H9 (cell line): ENCODE measurements at regions not wholly inside any gene's neighbourhood (a gene's known extent, or its start where the extent isn't known, plus 50 kb on each side); places are given as distances from the start of the nearest gene placed in this dataset.

Experiments
- DNase-seq: peaks from one replicate; pipeline ENCODE4 v3.0.0-alpha.2; 2017
- H2AFZ ChIP-seq: one replicate; pipeline ENCODE4 v1.6.1; 2013; ENCODE audit warnings: mild to moderate bottlenecking, low read length, control low read depth, moderate library complexity
- H2AK5ac ChIP-seq: 2 replicates; pipeline ENCODE4 v1.6.1; 2013; ENCODE audit warnings: low read length, control low read depth, mixed read lengths; ENCODE audit not compliant: insufficient read length
- H2BK120ac ChIP-seq: one replicate; pipeline ENCODE4 v1.6.1; 2013; ENCODE audit warnings: low read depth, mild to moderate bottlenecking, low read length, control low read depth, inconsistent platforms; ENCODE audit not compliant: poor library complexity, severe bottlenecking
- H2BK12ac ChIP-seq: 2 replicates; pipeline ENCODE4 v1.6.1; 2013; ENCODE audit warnings: low read length, control low read depth, mixed read lengths, low read depth; ENCODE audit not compliant: insufficient read length
- H2BK15ac ChIP-seq: 2 replicates; pipeline ENCODE4 v1.6.1; 2013; ENCODE audit warnings: low read depth, low read length, control low read depth
- H2BK20ac ChIP-seq: one replicate; pipeline ENCODE4 v1.6.1; 2013; ENCODE audit warnings: low read depth, mild to moderate bottlenecking, low read length, control low read depth, inconsistent platforms; ENCODE audit not compliant: poor library complexity, severe bottlenecking
- H2BK5ac ChIP-seq: 2 replicates; pipeline ENCODE4 v1.6.1; 2013; ENCODE audit warnings: low read length, control low read depth, mixed read lengths; ENCODE audit not compliant: insufficient read length
- H3K14ac ChIP-seq: 2 replicates; pipeline ENCODE4 v1.6.1; 2013; ENCODE audit warnings: low read length, control low read depth; ENCODE audit not compliant: insufficient read depth
- H3K18ac ChIP-seq: 2 replicates; pipeline ENCODE4 v1.6.1; 2013; ENCODE audit warnings: low read depth, mild to moderate bottlenecking, mixed read lengths, low read length, control low read depth; ENCODE audit not compliant: insufficient read length
- H3K23ac ChIP-seq: 2 replicates; pipeline ENCODE4 v1.6.1; 2013; ENCODE audit warnings: low read length, control low read depth, mixed read lengths, low read depth; ENCODE audit not compliant: insufficient read length
- H3K23me2 ChIP-seq: 2 replicates; pipeline ENCODE4 v1.6.1; 2013; ENCODE audit warnings: low read depth, mild to moderate bottlenecking, mixed read lengths, low read length, control low read depth; ENCODE audit not compliant: insufficient read length, poor library complexity, severe bottlenecking
- H3K27ac ChIP-seq: 2 replicates; pipeline ENCODE4 v1.5.1; 2013; ENCODE audit warnings: low read length, control low read depth, mixed read lengths, low read depth; ENCODE audit not compliant: insufficient read length
- H3K27me3 ChIP-seq: 2 replicates; pipeline ENCODE4 v1.6.1; 2013; ENCODE audit warnings: low read length, control low read depth, inconsistent platforms; ENCODE audit not compliant: insufficient read depth
- H3K4ac ChIP-seq: 2 replicates; pipeline ENCODE4 v1.6.1; 2013; ENCODE audit warnings: low read depth, mild to moderate bottlenecking, control low read depth, inconsistent platforms, low read length, moderate library complexity
- H3K4me1 ChIP-seq: 2 replicates; pipeline ENCODE4 v1.6.1; 2013; ENCODE audit warnings: low read length, control low read depth, inconsistent platforms; ENCODE audit not compliant: insufficient read depth
- H3K4me2 ChIP-seq: 2 replicates; pipeline ENCODE4 v1.6.1; 2013; ENCODE audit warnings: low read length, control low read depth, mixed read lengths; ENCODE audit not compliant: insufficient read length, insufficient read depth
- H3K56ac ChIP-seq: 2 replicates; pipeline ENCODE4 v1.6.1; 2013; ENCODE audit warnings: low read depth, mild to moderate bottlenecking, mixed read lengths, low read length, control low read depth; ENCODE audit not compliant: insufficient read length
- H3K79me1 ChIP-seq: 2 replicates; pipeline ENCODE4 v1.6.1; 2013; ENCODE audit warnings: low read depth, mild to moderate bottlenecking, moderate library complexity, low read length, control low read depth, inconsistent platforms; ENCODE audit not compliant: insufficient read depth, poor library complexity, severe bottlenecking
- H3K79me2 ChIP-seq: 2 replicates; pipeline ENCODE4 v1.6.1; 2013; ENCODE audit warnings: low read length, control low read depth, inconsistent platforms; ENCODE audit not compliant: insufficient read depth
- H3K9ac ChIP-seq: 2 replicates; pipeline ENCODE4 v1.6.1; 2013; ENCODE audit warnings: low read length, control low read depth, mixed read lengths; ENCODE audit not compliant: insufficient read length; ENCODE audit errors: extremely low read depth
- H3K9me3 ChIP-seq: one replicate; pipeline ENCODE4 v1.6.1; 2013; ENCODE audit warnings: low read depth, low read length, inconsistent platforms; ENCODE audit not compliant: control insufficient read depth
- H3T11ph ChIP-seq: one replicate; pipeline ENCODE4 v1.6.1; 2013; ENCODE audit warnings: mild to moderate bottlenecking, low read length, control low read depth, inconsistent platforms
- H4K20me1 ChIP-seq: one replicate; pipeline ENCODE4 v1.6.1; 2013; ENCODE audit not compliant: control insufficient read depth, insufficient read length, insufficient read depth
- H4K5ac ChIP-seq: 2 replicates; pipeline ENCODE4 v1.6.1; 2013; ENCODE audit warnings: low read depth, mild to moderate bottlenecking, mixed read lengths, low read length, control low read depth; ENCODE audit not compliant: insufficient read length
- H4K8ac ChIP-seq: replicated peaks from 2 replicates; pipeline ENCODE4 v1.6.1; 2013; ENCODE audit warnings: low read length, control low read depth, mixed read lengths, low read depth; ENCODE audit not compliant: insufficient read length
- H4K91ac ChIP-seq: 2 replicates; pipeline ENCODE4 v1.6.1; 2013; ENCODE audit warnings: low read depth, mild to moderate bottlenecking, moderate library complexity, mixed read lengths, low read length, control low read depth; ENCODE audit not compliant: insufficient read length
- H3K27ac Mint-ChIP-seq, 3 experiments: 2 replicates in 2 of 3; 3 replicates in 1 of 3; pipeline ENCODE4 v1.8.0; 2020 to 2021; ENCODE audit warnings: mixed read lengths in 3 of 3, mild to moderate bottlenecking in 1 of 3, moderate library complexity in 1 of 3
- H3K27me3 Mint-ChIP-seq: 2 replicates; pipeline ENCODE4 v1.8.0; 2021; ENCODE audit warnings: low read depth, mild to moderate bottlenecking, moderate library complexity, mixed read lengths
- H3K36me3 Mint-ChIP-seq, 3 experiments: 2 replicates in 2 of 3; 3 replicates in 1 of 3; pipeline ENCODE4 v1.8.0; 2020 to 2021; ENCODE audit warnings: low read depth in 3 of 3, mixed read lengths in 3 of 3; ENCODE audit not compliant: insufficient read depth in 1 of 3
- H3K4me1 Mint-ChIP-seq, 2 experiments: 2 replicates each; pipeline ENCODE4 v1.8.0; 2020; ENCODE audit warnings: mixed read lengths in 2 of 2
- H3K4me3 Mint-ChIP-seq, 2 experiments: 2 replicates in 1 of 2; 3 replicates in 1 of 2; pipeline ENCODE4 v1.8.0; 2020 to 2021; ENCODE audit warnings: mild to moderate bottlenecking in 2 of 2, mixed read lengths in 2 of 2, moderate library complexity in 1 of 2
- H3K9me3 Mint-ChIP-seq, 2 experiments: 2 replicates in 1 of 2; 3 replicates in 1 of 2; pipeline ENCODE4 v1.8.0; 2020; ENCODE audit warnings: mild to moderate bottlenecking in 2 of 2, mixed read lengths in 2 of 2, moderate library complexity in 1 of 2
- WGBS: extraction: QIAGEN DNeasy Blood & Tissue Kit; methylation state at CpG from one replicate; pipeline ENCODE4 v1.1.7; 2013; ENCODE audit warnings: missing lambda C conversion rate, low lambda C conversion rate, mixed read lengths; ENCODE audit not compliant: insufficient read length; ENCODE audit errors: extremely low coverage; 5-methylcytosine and 5-hydroxymethylcytosine counted together
- TF ChIP-seq, protein P1 (sequence below): fragments of 200-600 bp; sonication (generic); conservative IDR thresholded peaks from 3 replicates; pipeline ENCODE4 v1.8.0; 2021; ENCODE audit warnings: antibody characterized with exemption, mild to moderate bottlenecking

DNA sequence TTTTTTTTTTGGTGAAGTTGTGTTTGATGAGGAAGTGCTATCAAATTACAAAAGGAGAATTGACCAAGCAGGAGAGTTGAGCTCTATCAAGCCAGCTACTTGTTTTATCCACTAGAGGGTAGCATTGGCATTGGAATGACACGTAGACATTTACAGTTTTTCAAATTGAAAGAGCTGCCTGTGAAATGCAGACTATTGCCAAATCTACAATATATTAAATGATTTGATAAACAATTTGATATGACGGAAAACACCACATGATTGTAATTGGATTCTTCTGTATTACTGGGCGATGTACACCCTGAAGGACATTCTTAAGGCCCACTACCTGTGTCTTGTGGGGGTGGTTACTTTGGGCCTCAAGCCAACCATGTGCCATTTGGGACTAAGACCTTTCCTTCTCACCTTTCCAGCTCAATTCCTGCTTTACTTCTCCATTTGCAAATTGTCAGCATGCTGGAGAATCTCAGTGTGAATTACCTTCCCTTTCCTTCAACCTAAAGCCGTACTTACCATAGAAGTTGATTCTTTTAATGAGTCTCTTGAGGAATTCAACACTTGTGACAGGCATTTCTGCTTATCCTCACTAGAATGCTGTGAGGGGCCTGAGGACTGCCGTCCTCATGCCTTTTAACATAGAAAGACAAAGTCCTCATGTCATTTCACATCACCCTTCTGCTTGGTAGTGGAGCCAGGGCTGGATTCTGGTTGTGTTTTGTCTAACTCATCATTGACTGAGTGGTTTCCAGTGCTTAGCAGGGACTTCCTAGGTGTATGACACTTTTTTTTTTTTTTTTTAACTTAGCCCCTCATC lies 134.8 kb upstream of the THUMPD2 start:
- Histone ChIP-seq H3K79me1 (no peaks in the 10 kb centered on the region), H2BK120ac (no peak overlapping the region), H3K27me3 (no peaks in the 10 kb centered on the region), H3K14ac (no peak overlapping the region), H3K23ac (no peak overlapping the region), H2BK12ac (no peak overlapping the region), H4K91ac (no peak overlapping the region), H3K79me2 (no peaks in the 10 kb centered on the region), H3K4ac (no peak overlapping the region), H2AK5ac (no peak overlapping the region), H2BK20ac (no peak overlapping the region), H2BK5ac (no peak overlapping the region), H2BK15ac (no peak overlapping the region), H3K56ac (no peak overlapping the region), H4K20me1 (no peaks in the 10 kb centered on the region), H3K18ac (no peak overlapping the region), H4K8ac (no peak overlapping the region), H3T11ph (no peak overlapping the region), H3K9ac (no peak overlapping the region), H3K4me1 (no peaks in the 10 kb centered on the region), H4K5ac (no peak overlapping the region), H3K27ac (no peak overlapping the region), H2AFZ (no peak overlapping the region), H3K9me3 (no peaks in the 10 kb centered on the region), H3K23me2 (no peaks in the 10 kb centered on the region), H3K4me2 (no peak overlapping the region)
- Mint-ChIP-seq H3K27me3 (no peaks in the 10 kb centered on the region; the same call in 1 of the 2 replicates), H3K4me3 (no peak overlapping the region), H3K9me3 (peaks cover 0 to 3% of the 10 kb centered on the region in 2 experiments; a peak in 1 of 5 replicates), H3K27ac (no peak overlapping the region), H3K36me3 (no peaks in the 10 kb centered on the region), H3K4me1 (peaks cover 7 to 19% of the 10 kb centered on the region in 2 experiments)
- DNase-seq: no peak
- no CpG with 5 or more reads among the region's 5 CpGs for WGBS
- TF ChIP-seq, protein P1, sequence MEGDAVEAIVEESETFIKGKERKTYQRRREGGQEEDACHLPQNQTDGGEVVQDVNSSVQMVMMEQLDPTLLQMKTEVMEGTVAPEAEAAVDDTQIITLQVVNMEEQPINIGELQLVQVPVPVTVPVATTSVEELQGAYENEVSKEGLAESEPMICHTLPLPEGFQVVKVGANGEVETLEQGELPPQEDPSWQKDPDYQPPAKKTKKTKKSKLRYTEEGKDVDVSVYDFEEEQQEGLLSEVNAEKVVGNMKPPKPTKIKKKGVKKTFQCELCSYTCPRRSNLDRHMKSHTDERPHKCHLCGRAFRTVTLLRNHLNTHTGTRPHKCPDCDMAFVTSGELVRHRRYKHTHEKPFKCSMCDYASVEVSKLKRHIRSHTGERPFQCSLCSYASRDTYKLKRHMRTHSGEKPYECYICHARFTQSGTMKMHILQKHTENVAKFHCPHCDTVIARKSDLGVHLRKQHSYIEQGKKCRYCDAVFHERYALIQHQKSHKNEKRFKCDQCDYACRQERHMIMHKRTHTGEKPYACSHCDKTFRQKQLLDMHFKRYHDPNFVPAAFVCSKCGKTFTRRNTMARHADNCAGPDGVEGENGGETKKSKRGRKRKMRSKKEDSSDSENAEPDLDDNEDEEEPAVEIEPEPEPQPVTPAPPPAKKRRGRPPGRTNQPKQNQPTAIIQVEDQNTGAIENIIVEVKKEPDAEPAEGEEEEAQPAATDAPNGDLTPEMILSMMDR: peak; percentile 92
